Smooth muscle cell (in vitro differentiated cells): ENCODE measurements at regions not wholly inside any gene's neighbourhood (a gene's known extent, or its start where the extent isn't known, plus 50 kb on each side); places are given as distances from the start of the nearest gene placed in this dataset.

ENCODE experiments used
- DNase-seq: peaks from one replicate; lab custom pipeline; 2025; ENCODE audit not compliant: unreplicated experiment; lab: John Stamatoyannopoulos, UW
- H2AFZ ChIP-seq: fragments of 200-600 bp; sonication (generic); 2 replicates; pipeline ENCODE4 v1.6.0; 2016; ENCODE audit warnings: antibody characterized with exemption, low read depth, mild to moderate bottlenecking
- H3F3A ChIP-seq: fragments of 200-600 bp; sonication (generic); 2 replicates; pipeline ENCODE4 v1.6.0; 2017; ENCODE audit warnings: antibody characterized with exemption, low read depth
- H3K27ac ChIP-seq: fragments of 200-600 bp; sonication (generic); 2 replicates; pipeline ENCODE4 v1.5.1; 2016; ENCODE audit warnings: low read depth, mild to moderate bottlenecking
- H3K27me3 ChIP-seq: fragments of 200-600 bp; sonication (generic); 2 replicates; pipeline ENCODE4 v1.6.1; 2016; ENCODE audit warnings: low read depth, mild to moderate bottlenecking
- H3K36me3 ChIP-seq: fragments of 200-600 bp; sonication (generic); 2 replicates; pipeline ENCODE4 v1.5.1; 2016; ENCODE audit warnings: low read depth
- H3K4me1 ChIP-seq: fragments of 200-600 bp; sonication (generic); 2 replicates; pipeline ENCODE4 v1.5.1; 2016; ENCODE audit warnings: low read depth
- H3K4me2 ChIP-seq: fragments of 200-600 bp; sonication (generic); 2 replicates; pipeline ENCODE4 v1.6.0; 2016; ENCODE audit warnings: mild to moderate bottlenecking
- H3K4me3 ChIP-seq: fragments of 200-600 bp; sonication (generic); 2 replicates; pipeline ENCODE4 v1.5.1; 2016; ENCODE audit warnings: mild to moderate bottlenecking
- H3K79me2 ChIP-seq: fragments of 200-600 bp; sonication (generic); 2 replicates; pipeline ENCODE4 v1.6.0; 2016; ENCODE audit warnings: low read depth, mild to moderate bottlenecking
- H3K9ac ChIP-seq: fragments of 200-600 bp; sonication (generic); 2 replicates; pipeline ENCODE4 v1.6.0; 2016; ENCODE audit warnings: low read depth
- H3K9me3 ChIP-seq: fragments of 200-600 bp; sonication (generic); replicated peaks from 2 replicates; pipeline ENCODE4 v1.5.1; 2016; ENCODE audit warnings: low read depth
- H4K20me1 ChIP-seq: fragments of 200-600 bp; sonication (generic); 2 replicates; pipeline ENCODE4 v1.6.0; 2016; ENCODE audit warnings: low read depth
- WGBS: methylation state at CpG from one replicate; pipeline ENCODE4 v1.1.7; 2016; ENCODE audit warnings: low lambda C conversion rate; 5-methylcytosine and 5-hydroxymethylcytosine counted together
- TF ChIP-seq, protein P1 (sequence below): fragments of 200-600 bp; sonication (generic); IDR thresholded peaks from 2 replicates; pipeline ENCODE4 v1.5.1; 2017; ENCODE audit warnings: borderline replicate concordance, mild to moderate bottlenecking, antibody characterized with exemption; ENCODE audit not compliant: insufficient read depth, poor library complexity, severe bottlenecking

DNA sequence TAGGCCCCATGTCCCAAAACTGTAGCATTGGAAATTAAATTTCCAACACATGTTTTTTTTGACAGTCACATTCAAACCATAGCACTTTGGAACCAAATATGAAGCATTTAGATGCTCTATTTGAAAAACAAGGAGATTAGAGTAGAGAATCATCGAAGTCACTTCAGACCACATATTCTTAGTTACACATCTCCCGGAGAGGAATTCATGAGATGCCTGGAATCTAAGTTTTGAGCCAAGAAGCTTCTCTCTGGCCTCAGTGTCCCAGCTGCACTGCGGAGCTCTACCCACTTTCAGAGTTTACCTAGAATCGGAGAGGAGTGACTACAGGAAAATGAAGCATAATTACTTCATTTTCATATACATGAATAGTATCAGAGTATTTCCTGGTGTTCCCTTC is 385.9 kb downstream of the TNS1 start:
- WGBS = 73% methylated on average over 4 of the region's 4 CpGs
- H3K79me2 ChIP-seq = no peaks in the 10 kb centered on the region
- H3K9me3 ChIP-seq = no peaks in the 10 kb centered on the region
- H4K20me1 ChIP-seq = no peaks in the 10 kb centered on the region
- no peak overlapping the region for H3K27ac ChIP-seq
- H3K9ac ChIP-seq = no peak overlapping the region
- H3K4me2 ChIP-seq = peak overlapping the region; percentile 9
- H3K4me3 ChIP-seq = no peak overlapping the region
- DNase-seq = no peak
- H3F3A ChIP-seq = no peaks in the 10 kb centered on the region
- no peaks in the 10 kb centered on the region for H3K27me3 ChIP-seq
- TF ChIP-seq, protein P1, sequence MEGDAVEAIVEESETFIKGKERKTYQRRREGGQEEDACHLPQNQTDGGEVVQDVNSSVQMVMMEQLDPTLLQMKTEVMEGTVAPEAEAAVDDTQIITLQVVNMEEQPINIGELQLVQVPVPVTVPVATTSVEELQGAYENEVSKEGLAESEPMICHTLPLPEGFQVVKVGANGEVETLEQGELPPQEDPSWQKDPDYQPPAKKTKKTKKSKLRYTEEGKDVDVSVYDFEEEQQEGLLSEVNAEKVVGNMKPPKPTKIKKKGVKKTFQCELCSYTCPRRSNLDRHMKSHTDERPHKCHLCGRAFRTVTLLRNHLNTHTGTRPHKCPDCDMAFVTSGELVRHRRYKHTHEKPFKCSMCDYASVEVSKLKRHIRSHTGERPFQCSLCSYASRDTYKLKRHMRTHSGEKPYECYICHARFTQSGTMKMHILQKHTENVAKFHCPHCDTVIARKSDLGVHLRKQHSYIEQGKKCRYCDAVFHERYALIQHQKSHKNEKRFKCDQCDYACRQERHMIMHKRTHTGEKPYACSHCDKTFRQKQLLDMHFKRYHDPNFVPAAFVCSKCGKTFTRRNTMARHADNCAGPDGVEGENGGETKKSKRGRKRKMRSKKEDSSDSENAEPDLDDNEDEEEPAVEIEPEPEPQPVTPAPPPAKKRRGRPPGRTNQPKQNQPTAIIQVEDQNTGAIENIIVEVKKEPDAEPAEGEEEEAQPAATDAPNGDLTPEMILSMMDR = no peak
- no peak overlapping the region for H2AFZ ChIP-seq
- H3K4me1 ChIP-seq = peaks cover 15% of the 10 kb centered on the region
- no peaks in the 10 kb centered on the region for H3K36me3 ChIP-seq

GRCh38 chr2:217615171-217615570 is 387.6 kb downstream of the TNS1 start:
- Histone ChIP-seq H3K9ac (no peak overlapping the region), H3K4me1 (no peaks in the 10 kb centered on the region), H4K20me1 (no peaks in the 10 kb centered on the region), H3K27ac (no peak overlapping the region), H3K4me3 (no peak overlapping the region), H3K36me3 (no peaks in the 10 kb centered on the region), H3K27me3 (no peaks in the 10 kb centered on the region), H2AFZ (no peak overlapping the region), H3K79me2 (no peaks in the 10 kb centered on the region), H3K4me2 (no peak overlapping the region), H3F3A (no peaks in the 10 kb centered on the region), H3K9me3 (no peaks in the 10 kb centered on the region)
- WGBS = 100% methylated on average over 1 of the region's 1 CpG
- no peak for DNase-seq
- TF ChIP-seq, protein P1 = no peak

DNA sequence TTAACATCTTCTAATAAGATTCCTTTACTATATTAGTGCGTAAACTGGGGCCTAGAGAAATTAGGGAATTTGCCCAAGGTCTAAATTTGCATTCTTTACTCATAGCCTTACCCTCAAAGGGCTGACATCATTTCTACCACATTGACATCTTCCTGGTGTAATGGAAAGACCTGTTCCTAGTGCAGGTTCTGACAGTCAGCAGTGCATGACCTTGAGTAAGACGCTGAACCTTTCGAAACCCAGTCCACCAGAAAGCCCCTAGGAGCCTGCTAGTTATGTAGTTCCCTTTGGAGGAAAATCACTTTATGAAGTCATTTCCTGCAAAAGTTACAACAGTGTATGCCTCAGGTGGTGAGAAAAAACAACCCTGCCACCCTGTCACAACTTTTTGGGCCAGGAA is 388.3 kb downstream of the TNS1 start:
- Histone ChIP-seq H2AFZ (no peak overlapping the region), H3K4me1 (no peaks in the 10 kb centered on the region), H3K9ac (no peak overlapping the region), H3K79me2 (no peaks in the 10 kb centered on the region), H4K20me1 (no peaks in the 10 kb centered on the region), H3K36me3 (no peaks in the 10 kb centered on the region), H3K27ac (no peak overlapping the region), H3K9me3 (no peaks in the 10 kb centered on the region), H3K27me3 (no peaks in the 10 kb centered on the region), H3F3A (no peaks in the 10 kb centered on the region), H3K4me2 (no peak overlapping the region), H3K4me3 (no peak overlapping the region)
- TF ChIP-seq, protein P1 = no peak
- 93% methylated on average over 3 of the region's 3 CpGs for WGBS
- DNase-seq = no peak

GRCh38 chr2:217614096-217614495 is 388.7 kb downstream of the TNS1 start:
- Histone ChIP-seq H4K20me1 (no peaks in the 10 kb centered on the region), H3K36me3 (no peaks in the 10 kb centered on the region), H3K79me2 (no peaks in the 10 kb centered on the region), H3K9ac (no peak overlapping the region), H3K27ac (no peak overlapping the region), H3F3A (no peaks in the 10 kb centered on the region), H3K4me3 (no peak overlapping the region), H2AFZ (no peak overlapping the region), H3K27me3 (no peaks in the 10 kb centered on the region), H3K4me2 (no peak overlapping the region), H3K9me3 (no peaks in the 10 kb centered on the region), H3K4me1 (no peaks in the 10 kb centered on the region)
- TF ChIP-seq, protein P1 = no peak
- WGBS = 93% methylated on average over 4 of the region's 4 CpGs
- DNase-seq = no peak
